Colonic mucosa (tissue), 4 donors: ENCODE measurements at regions not wholly inside any gene's neighbourhood (a gene's known extent, or its start where the extent isn't known, plus 50 kb on each side); places are given as distances from the start of the nearest gene placed in this dataset.

Experiments
- DNase-seq: peaks from one replicate; pipeline ENCODE4 v3.0.0-alpha.2; 2020
- H3K27ac ChIP-seq: fragments of 200-600 bp; one replicate; pipeline ENCODE4 v1.8.0; 2021
- H3K27me3 ChIP-seq: fragments of 200-600 bp; one replicate; pipeline ENCODE4 v1.8.0; 2021
- H3K36me3 ChIP-seq: fragments of 200-600 bp; one replicate; pipeline ENCODE4 v1.8.0; 2021
- H3K4me1 ChIP-seq: fragments of 200-600 bp; one replicate; pipeline ENCODE4 v1.8.0; 2021; ENCODE audit warnings: mild to moderate bottlenecking
- H3K4me3 ChIP-seq: fragments of 200-600 bp; one replicate; pipeline ENCODE4 v1.8.0; 2021
- H3K9ac ChIP-seq, 2 donors: one replicate each; pipeline ENCODE4 v1.7.0; 2013; ENCODE audit warnings: control low read depth in 2 of 2, low read depth in 2 of 2, low read length in 2 of 2
- H3K9me3 ChIP-seq: fragments of 200-600 bp; one replicate; pipeline ENCODE4 v1.8.0; 2021
- intact Hi-C: fragments of 100-400 bp; cut with DNase I; formaldehyde crosslinking; loops from one replicate; pipeline ENCODE4 v1.14.1; 2022
- TF ChIP-seq, protein P1 (sequence below): fragments of 200-600 bp; IDR thresholded peaks from one replicate; pipeline ENCODE4 v1.8.0; 2022; ENCODE audit warnings: antibody characterized with exemption, mild to moderate bottlenecking
- donor health status: healthy.
- donor health status: DM: no; HTN: no; CAD: no.
- donor health status: DM: no; HTN: no; CAD: no.

DNA sequence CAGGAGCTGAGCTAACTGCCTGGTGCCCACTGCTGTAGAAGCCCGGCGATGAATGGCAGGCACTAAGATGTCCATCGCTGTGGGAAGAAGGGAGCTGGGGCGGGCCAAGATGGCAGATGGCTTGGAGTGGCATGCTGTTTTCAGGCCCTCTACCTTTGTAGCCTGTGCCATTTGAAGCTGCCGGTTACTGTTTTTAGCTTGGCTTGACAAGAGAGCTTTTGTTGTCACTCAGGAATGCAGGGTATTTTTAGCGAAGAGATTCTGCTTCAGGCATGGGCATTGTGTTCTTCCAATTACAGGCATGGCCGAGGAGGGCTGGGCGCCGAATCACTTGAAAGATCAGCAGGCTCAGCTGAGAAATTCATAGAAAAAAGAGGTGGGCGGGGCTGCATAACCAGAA lies 348.7 kb downstream of the RPS6KC1 start:
- no peak for DNase-seq
- no peaks in the 10 kb centered on the region for H3K36me3 ChIP-seq
- H3K27ac ChIP-seq, result no peak overlapping the region
- H3K4me3 ChIP-seq, result no peak overlapping the region
- no peaks in the 10 kb centered on the region for H3K4me1 ChIP-seq
- no peaks in the 10 kb centered on the region for H3K9me3 ChIP-seq
- intact Hi-C loops, result no loop called here
- H3K27me3 ChIP-seq, result no peaks in the 10 kb centered on the region
- TF ChIP-seq, protein P1, sequence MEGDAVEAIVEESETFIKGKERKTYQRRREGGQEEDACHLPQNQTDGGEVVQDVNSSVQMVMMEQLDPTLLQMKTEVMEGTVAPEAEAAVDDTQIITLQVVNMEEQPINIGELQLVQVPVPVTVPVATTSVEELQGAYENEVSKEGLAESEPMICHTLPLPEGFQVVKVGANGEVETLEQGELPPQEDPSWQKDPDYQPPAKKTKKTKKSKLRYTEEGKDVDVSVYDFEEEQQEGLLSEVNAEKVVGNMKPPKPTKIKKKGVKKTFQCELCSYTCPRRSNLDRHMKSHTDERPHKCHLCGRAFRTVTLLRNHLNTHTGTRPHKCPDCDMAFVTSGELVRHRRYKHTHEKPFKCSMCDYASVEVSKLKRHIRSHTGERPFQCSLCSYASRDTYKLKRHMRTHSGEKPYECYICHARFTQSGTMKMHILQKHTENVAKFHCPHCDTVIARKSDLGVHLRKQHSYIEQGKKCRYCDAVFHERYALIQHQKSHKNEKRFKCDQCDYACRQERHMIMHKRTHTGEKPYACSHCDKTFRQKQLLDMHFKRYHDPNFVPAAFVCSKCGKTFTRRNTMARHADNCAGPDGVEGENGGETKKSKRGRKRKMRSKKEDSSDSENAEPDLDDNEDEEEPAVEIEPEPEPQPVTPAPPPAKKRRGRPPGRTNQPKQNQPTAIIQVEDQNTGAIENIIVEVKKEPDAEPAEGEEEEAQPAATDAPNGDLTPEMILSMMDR, result no peak
- no peak overlapping the region for H3K9ac ChIP-seq

DNA sequence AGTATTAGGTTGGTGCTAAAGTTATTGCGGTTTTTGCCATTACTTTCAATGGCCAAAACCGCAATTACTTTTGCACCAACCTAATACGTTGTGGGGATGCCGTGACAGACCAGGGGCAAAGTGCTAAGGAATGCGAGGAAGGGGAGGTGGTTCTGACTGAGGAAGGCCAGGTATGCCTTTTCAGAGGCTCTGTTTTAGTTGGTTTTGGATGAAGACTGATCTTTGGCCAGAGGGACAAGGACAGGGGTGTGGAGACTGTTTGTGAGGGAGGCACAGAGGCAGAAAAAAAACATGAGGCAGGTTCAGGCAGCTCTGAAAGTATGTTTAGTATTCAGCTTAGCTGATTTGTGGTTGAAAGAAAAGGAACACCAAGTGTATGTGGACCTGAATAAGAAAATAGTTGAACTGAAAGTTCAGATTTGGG lies 358.2 kb downstream of the RPS6KC1 start:
- no peak overlapping the region for H3K27ac ChIP-seq
- H3K9me3 ChIP-seq, result no peaks in the 10 kb centered on the region
- no peaks in the 10 kb centered on the region for H3K4me1 ChIP-seq
- H3K36me3 ChIP-seq, result no peaks in the 10 kb centered on the region
- H3K9ac ChIP-seq, result no peak overlapping the region
- H3K27me3 ChIP-seq, result no peaks in the 10 kb centered on the region
- TF ChIP-seq, protein P1, result no peak
- DNase-seq, result no peak
- intact Hi-C loops, result no loop called here
- H3K4me3 ChIP-seq, result no peak overlapping the region

DNA sequence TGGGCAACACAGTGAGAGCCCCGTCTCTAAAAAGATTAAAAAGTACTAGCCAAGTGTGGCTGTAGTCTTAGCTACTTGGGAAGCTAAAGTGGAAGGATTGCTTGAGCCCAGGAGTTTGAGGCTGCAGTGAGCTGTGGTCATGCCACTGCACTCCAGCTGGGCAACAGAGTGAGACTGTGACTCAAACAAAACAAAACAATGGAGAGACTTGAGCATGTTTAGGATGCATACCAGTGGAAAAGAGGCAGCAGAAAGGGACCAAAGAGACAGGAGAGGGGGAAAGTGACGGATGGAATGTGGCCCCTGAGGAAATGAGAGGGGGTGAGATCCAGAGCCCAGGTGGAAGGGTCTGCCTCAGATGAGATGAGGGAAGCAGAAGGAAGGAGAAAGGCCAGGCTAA lies 358.9 kb downstream of the RPS6KC1 start:
- Histone ChIP-seq H3K4me3 (no peak overlapping the region), H3K4me1 (no peaks in the 10 kb centered on the region), H3K9me3 (no peaks in the 10 kb centered on the region), H3K27ac (no peak overlapping the region), H3K9ac (no peak overlapping the region), H3K27me3 (no peaks in the 10 kb centered on the region), H3K36me3 (no peaks in the 10 kb centered on the region)
- TF ChIP-seq, protein P1, result no peak
- intact Hi-C loops, result no loop called here
- DNase-seq, result no peak

DNA sequence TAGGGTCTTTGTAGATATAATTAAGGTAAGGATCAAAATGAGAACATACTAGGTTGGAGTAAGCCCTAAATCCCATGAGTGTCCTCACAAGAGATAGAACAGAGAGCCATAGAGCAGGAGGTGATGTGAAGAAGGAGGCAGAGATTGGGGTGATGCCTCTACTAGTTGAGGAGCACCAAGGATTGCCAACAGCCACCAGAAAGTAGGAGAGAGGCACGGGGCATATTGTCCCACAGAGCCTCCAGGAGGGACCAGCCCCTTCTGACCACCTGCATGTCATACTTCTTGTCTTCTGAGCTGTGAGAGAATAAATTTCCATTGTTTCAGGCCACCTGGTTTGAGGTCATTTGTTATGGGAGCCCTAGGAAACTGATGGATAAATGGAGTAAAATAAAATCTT lies 363.3 kb downstream of the RPS6KC1 start:
- DNase-seq, result no peak
- H3K27me3 ChIP-seq, result no peaks in the 10 kb centered on the region
- H3K4me3 ChIP-seq, result no peak overlapping the region
- H3K9me3 ChIP-seq, result no peaks in the 10 kb centered on the region
- H3K9ac ChIP-seq, result no peak overlapping the region
- H3K27ac ChIP-seq, result no peak overlapping the region
- intact Hi-C loops, result no loop called here
- H3K4me1 ChIP-seq, result no peaks in the 10 kb centered on the region
- H3K36me3 ChIP-seq, result no peaks in the 10 kb centered on the region
- TF ChIP-seq, protein P1, result no peak

DNA sequence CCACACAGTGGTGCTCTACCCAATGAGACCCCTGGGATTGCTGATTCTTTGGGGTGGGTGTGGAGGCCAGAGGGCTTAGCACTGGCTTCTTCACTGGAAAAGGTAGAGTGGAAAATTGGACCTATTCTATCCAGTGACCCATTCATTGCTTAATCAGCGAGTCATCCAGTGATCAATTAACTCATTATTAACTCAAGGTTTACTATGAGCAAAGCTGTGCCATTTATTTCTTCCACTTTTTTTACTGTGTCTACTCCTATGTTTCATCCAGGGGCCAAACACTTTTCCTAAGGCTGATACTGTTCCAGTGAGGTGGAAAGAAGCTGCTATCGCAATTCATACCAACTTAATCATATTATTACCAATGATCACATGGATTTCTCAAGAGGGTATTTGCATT lies 363.9 kb downstream of the RPS6KC1 start:
- H3K27me3 ChIP-seq, result no peaks in the 10 kb centered on the region
- intact Hi-C loops, result no loop called here
- DNase-seq, result no peak
- H3K9ac ChIP-seq, result no peak overlapping the region
- no peak overlapping the region for H3K4me3 ChIP-seq
- H3K36me3 ChIP-seq, result no peaks in the 10 kb centered on the region
- H3K9me3 ChIP-seq, result no peaks in the 10 kb centered on the region
- H3K27ac ChIP-seq, result no peak overlapping the region
- H3K4me1 ChIP-seq, result no peaks in the 10 kb centered on the region
- TF ChIP-seq, protein P1, result no peak
